Suppressor macrophage (primary cell): ENCODE measurements at regions not wholly inside any gene's neighbourhood (a gene's known extent, or its start where the extent isn't known, plus 50 kb on each side); places are given as distances from the start of the nearest gene placed in this dataset.

Experiments used
- DNase-seq, 4 experiments: peaks; one replicate each; pipeline ENCODE4 v3.0.0-alpha.2; 2020 to 2022

DNA sequence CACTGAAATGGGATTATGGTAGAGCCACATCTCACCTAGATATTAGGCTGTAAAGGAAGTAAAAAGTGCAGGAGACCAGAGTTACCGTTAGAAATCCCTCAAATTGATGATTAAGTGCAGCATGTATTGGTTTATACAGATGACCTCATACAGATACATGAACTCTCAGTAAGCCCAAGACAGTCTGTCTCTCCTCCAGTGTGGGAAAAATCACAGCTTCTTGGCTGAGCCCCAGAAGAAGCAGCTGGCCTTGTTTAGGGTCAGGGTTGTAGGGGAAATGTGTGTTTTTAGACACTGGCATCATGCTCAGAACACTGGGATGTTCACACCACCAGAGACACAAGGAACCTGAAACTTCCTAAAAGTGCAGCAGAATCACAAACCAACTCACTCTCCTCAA is 135.9 kb downstream of the KATNIP start:
- no peak for DNase-seq

DNA sequence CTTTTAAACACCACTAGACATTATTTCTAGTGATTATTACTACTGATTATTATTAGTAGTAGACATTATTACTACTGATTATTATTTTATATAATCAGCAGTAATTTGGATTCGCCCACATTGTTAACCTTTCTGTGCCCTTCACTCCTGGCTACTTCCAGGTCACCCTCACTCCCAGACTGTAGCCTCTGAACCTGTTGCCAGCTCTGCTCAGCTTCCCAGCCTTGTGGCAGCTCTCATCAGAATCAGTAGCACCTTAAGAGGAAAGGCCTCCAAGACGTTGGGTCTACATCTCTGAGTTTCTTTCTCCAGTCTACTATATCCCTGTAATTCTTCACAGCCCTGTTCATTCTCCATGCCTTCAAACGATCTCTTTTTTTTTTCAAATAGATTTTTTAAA is 137.0 kb downstream of the KATNIP start:
- no peak for DNase-seq

DNA sequence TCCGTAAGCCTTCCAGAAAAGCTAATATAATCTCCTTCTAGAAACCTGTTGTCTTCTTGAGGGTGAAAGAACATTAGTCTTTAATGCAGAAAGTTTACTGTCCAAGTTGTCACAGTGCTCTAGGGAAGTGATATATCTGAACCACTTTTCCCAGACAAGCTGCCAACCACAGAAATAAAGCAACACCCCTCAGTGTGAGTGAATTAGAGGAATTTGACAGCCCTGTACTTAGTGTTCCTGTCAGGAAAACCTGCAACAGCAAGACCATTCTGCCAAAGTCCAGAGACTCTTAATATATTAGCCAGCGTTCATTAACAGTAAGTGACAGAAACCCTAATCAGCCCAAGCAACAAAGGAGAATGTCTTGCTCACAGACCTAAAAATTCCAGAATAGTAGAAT is 137.7 kb downstream of the KATNIP start:
- no peak for DNase-seq

DNA sequence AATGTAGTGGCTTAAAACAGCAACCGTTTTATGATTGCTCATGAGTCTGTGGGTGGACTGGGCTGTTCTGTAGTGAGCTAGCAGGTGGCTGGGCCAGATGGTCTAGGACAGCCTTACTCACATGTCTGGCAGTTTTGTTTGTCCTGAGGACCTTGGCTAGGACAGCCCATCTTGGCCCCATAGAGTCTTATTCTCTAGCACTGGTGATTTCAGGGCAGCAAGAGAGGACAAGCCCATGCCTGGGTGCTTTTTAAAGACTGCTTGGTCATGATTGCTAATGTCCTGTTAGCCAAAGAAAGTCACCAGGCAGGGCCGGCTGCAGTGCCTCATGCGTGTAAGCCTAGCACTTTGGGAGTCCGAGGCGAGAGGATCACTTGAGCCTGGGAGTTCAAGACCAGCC is 139.8 kb downstream of the KATNIP start:
- DNase-seq, result no peak

DNA sequence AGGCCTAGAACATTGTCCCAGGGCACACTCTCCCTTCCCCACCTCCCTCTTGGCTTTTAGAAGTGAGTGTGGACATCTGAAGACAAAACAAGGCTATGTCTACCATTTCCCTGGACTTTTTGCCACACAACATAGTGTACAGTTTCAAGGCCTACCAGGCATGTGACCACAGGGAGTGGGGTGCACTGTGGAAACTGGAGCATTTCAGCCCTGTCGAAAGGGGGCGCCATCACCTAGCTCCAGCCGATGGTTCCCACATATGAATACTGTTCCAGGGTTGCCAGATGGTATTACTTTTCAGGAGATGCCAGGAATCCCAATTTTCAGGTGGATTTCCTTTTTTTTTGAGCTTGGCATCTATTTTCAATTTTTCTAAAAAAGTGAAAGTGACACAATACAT is 140.7 kb downstream of the KATNIP start:
- peak; percentile 62 to 81 (median 70) for DNase-seq

DNA sequence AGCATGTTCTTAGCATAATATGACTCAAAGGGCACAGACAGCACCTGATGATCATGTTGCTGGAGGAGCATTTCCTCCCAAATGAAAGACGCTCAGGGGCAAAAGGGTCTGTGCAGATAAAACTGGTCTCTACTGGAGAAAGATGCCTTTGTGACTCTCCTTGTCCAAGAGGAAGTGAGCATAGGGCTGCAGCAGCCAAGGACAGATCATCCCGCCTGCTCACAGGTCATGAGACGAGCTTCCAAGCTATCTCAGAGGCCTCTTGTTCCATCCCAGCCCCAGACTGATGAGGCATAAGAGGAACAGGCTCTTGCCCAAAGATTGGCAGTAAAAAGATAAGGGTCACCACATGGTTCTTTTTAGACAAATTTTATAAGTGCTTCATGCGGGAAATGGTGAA is 141.8 kb downstream of the KATNIP start:
- peak; percentile 54 to 81 (median 69) for DNase-seq

DNA sequence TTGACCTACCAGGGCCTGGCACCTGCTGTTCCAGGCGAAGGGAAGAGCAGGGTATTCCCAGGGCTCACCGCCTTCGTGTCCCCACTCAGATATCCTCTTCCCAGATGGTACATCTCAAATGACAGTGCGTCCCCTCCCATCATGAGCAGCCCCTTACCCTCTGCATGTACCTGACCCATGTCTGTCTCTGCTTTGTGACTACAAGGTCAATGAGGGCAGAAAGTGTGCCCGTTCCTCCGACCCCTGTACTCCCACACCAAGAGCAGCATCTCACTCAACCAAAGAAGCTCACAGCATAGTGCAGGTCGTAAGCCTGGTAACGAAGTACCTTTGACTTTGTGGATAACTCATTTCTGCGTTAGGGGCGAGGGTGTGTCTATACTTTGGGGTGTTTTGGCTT is 142.6 kb downstream of the KATNIP start:
- no peak for DNase-seq

DNA sequence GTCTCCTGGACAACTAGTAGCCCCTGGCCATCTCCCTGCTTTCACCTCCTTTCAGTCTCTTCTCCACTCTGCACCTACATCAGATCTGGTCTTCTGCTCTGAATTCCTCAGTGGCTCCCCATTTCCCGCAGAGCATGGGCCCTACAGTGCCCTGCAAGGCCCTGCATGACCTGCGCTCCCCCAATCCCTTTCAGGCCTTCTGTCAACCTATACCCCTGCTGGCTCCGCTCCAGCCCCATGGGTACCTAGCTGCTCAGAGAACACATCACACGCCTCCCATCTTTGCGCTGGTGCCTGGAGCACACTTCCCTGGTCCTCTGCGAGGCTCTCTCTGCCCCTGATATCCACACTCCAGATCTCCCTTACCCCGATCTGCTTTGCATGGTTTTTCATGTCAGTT is 145.2 kb downstream of the KATNIP start:
- no peak for DNase-seq

DNA sequence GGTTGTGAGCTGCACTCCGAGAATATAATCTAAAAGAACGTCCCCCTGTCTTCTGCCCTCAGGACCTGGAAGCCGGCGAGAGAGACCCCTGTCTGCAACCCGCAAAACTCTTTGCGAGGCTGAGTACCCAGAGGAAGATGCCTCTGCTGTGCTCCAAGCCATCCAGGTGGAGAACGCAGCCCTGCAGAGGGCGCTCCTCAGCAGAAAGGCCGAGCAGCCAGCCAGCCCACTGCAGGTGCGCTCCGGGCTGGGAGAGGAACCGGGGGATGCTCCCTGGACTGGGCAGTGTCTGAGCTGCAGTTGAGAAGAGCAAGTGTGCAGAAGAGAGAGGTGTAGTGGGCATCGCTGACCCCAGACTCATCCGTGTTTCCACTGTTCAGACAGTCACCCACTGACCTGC is 148.3 kb downstream of the KATNIP start:
- DNase-seq, result peak in 2 of 4 experiments; percentile 15 to 27

DNA sequence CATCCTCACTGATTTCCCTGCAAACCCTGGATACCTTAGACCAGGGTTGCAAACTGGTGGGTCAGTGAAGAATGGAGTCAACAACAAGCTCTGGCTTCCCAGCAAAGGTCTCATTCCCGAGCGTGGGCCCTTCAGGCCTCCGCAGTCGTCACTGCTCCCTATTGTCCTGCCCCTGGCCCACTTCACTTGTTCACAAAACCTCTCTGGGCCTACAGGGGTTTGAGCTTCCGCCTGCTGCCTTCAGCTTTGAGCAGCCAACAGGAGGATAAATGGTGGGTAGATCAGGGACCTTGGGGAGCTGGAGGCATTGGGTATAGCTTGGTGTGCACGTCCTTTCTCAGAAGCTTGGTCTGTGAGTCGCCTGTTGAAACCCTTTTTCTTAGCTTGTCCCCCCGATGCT is 148.8 kb downstream of the KATNIP start:
- no peak for DNase-seq

DNA sequence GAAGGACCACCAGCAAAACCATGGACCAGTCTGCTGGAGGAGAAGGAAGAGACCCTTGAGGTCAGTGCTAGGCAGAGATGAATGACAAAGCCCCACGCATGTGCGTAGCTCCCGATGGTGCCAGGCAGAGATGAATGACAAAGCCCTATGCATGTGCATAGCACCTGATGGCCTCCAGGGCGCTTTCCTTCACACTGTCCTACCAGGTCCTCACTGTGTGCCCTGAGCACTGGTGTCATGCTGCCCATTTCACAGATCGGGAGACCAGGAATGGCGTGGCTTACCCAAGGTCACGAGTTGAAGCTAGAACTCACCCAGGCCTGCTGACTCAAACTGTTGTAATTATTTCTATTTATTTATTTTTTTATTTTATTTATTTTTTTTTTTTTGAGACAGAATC is 149.6 kb downstream of the KATNIP start:
- no peak for DNase-seq

DNA sequence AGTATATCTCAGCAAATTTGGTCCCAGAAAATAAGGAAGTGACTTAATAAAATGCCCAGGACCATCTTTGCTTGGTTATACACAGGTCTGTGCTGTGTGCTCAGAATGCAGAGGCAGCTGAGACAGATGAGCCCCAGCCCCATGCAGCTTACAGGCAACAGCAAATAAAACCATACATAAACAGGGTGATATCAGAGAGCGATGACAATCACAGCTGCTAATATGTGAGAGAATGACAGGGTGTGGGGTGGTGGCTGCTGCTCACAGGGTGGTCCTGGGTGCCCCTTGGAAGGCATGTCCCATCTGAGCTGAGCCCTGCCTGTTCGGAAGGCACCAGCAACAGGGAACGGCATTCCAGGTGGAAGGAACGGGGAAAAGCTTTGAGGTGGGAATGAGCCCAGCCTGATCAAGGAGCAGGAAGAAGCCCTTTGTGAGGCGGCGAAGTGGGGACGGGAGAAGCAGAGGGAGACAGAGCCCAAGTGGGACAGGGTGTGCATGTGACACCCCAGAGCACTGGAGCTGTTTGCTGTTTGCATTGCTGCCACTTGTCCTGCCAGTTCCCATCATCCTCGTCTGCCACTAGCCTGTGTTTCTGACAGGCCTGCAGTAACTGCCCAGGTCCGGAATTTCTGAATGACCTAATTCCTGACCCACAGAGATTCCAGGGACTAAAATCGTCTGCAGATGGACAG is 150.5 kb downstream of the KATNIP start:
- no peak for DNase-seq

DNA sequence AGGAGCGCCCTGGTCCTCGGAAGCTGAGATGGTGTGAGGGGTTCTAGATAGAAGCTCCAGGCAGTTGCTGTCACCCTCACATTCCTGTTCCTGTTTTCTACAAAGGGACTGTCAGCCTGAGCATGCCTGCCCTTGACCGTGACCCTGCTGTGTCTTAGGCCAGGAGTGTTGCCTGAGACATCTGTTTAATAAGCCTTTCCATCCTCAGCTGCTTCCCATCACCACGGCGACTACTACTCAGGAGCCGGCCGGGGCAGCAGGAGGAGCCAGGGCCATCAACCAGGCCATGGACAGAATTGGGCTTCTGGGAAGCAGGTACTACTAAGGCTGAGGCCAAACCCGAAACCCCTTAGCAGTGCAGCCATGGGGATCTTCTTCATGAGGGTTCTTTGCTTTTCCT is 151.4 kb downstream of the KATNIP start:
- no peak for DNase-seq

DNA sequence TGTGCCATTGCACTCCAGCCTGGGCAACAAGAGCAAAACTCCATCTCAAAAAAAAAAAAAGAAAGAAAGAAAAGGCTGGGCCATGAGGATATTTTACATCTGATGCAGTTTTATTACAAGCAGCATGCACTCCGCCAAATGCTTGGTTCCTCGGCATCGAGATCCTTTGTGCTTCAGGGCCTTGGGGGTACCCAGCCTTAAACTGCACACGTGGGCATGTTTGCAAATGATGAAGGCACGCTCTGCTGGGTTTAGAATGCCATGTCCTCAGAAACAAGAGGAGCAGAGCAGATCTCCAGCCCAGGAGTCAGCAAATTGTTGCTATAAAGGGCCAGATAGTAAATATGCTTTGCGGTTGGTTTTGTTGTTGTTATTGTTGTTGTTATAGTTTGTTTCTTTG is 153.2 kb downstream of the KATNIP start:
- no peak for DNase-seq

DNA sequence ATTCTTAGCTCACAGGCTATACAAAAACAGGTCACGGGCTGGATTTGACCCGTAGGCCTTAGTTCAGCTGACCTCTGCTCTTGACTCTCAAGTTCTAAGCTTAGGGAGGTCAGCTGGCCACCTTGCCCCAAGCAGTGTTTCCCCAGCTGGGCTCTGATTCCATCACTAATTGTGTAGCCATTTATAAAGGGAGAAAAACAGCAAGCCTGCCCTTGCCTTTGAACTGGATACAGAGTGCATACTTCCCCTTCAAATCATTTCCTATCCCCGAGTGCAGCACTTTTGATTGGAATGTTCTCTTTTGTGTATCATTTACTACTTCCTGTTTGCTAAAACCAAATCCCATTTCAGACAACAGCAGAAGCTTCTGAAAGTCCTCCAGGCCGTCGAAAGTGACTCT is 153.6 kb downstream of the KATNIP start:
- peak; percentile 6 to 29 (median 14) for DNase-seq

DNA sequence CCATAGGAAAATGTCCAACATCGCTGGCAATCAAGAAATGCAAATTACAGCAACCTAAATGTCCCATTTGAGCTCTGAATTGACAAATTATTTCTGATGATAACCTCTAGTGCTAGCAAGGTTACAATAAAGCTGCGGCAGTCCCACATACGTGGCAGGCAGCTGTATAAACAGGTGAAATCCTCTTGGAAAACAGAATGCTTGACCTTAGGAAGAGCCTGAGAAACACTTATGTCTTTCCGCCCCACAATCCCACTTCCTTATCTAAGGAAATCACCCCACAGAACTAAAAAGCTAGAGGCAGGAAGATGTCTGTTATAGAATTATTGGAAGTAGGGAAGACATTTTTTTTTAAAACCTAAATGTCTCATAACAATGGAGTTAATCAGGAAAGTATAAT is 154.3 kb downstream of the KATNIP start:
- no peak for DNase-seq

DNA sequence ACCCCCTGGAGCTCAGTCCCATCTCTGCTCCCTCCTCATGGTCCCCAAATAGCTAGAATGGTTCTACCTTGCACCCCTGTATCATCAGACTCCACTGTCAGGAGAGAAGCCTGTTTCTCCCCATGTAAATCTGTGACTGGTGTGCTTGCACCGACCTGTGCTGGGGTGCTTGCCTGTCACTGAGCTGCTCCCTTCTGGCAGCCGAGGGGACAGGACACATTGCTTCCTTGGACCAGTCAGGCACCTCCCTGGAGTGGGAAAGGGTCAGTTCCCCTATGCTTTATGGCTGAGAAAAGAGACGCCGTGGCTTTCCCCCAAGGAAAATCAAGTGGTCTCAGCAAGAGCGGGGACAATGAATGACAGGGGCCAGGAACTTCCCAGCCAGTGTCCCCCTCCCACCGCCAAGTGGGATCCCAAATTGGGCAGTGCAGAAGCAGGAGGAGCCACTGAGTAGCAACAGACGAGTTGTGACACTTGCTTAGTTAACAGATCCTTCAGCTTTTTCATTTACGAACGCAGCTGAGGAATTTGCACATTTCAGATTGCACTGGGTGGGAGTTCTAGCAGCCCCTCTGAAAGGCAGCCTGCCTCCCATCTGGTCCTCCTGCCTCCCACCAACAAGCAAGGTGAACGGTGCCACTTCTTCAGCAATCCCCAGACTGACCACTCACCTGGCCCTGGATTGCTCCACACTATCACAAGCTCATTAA is 156.4 kb downstream of the KATNIP start:
- no peak for DNase-seq

DNA sequence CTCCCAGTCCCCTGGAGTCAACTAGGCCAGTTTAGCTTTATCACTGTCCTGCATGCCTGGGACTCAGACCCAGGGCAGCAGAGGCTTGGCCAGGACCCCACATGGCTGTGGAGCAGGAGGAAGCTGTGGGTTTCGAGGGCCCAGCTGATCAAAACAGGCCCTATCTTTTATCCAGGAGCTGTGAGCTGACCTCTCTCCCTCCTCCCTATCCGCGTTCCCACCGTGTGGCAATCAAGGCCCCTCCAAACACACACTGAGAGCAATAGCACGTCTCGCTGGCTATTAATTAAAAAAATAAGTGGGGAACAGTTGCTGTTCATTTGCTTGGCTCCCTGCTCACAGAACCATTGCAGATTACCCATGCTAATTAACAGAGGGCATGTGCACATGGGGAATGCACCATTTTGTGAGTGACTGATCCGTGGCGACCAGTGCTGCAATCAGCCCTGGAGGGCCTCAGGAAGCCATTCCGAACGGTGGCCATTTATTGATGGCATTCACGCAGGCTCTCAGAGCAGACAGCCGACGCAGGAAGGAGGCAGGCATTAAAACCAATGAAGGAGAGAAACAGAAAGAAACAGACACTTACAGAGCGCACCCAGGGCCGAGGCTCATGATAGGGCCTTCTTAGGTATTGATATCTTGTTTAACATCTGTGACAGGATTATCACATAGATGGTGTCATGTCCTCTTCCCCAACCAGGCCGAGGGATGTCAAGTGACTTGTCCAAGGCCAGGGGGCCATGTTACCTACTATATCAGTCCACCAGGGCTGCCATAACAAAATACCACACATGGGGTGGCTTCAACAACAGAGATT is 157.1 kb downstream of the KATNIP start:
- no peak for DNase-seq

DNA sequence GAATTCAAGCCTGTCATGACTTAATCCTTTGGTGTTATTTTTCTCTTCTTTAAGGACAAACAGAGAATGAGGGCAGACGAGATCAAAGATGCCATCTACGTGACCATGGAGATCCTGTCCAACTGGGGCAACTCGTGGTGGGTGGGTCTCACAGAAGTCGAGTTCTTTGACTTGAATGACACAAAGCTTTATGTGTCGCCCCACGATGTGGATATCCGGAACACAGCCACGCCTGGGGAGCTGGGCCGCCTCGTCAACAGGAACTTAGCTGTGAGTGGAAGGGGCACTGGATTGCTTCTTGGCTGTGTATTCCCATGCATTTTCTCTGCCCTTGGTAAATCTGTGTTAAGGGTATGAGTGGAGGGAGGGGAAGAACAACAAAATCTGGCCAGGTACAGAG is 158.7 kb downstream of the KATNIP start:
- no peak for DNase-seq

DNA sequence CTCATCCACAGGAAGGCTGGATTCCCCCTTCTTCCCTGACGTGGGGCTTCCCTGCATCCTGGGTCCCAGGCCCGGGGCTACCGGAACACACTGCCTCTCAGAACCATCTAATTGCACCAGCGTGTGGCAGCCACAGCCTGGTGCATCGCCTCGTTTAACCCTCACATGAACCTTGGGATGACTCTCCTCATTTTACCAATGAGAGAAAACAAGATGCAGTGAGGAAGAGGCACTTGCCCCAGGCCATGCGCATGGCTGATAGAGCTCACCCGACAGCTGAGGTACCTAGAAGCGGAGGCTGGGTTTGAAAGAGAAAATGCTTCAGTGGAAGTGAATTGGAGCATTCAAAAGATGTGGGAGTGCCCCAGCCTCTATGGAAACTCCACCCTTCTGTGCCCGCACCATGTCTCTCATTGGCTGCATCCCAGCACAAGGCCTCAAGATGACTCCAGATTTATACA is 162.3 kb downstream of the KATNIP start:
- DNase-seq, result no peak

DNA sequence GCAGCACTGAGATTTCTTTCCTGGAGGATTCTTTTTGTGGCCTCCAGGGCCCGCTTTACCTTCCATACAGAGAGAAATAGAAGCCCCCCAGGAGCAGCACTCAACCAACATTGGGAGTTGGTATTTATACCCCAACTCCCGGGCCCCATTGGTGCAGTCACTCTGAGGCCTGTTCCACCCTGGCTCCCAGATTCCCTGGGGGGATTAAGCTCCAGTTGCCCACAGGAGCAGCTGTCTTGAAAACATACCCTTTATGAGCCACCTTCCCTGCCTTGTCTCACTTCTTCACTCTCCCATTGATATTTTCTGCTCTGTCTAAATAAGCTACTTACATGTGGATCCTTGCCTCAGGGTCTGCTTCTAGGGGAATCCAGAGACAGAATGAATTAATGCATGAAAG is 167.8 kb downstream of the KATNIP start:
- DNase-seq, result no peak

DNA sequence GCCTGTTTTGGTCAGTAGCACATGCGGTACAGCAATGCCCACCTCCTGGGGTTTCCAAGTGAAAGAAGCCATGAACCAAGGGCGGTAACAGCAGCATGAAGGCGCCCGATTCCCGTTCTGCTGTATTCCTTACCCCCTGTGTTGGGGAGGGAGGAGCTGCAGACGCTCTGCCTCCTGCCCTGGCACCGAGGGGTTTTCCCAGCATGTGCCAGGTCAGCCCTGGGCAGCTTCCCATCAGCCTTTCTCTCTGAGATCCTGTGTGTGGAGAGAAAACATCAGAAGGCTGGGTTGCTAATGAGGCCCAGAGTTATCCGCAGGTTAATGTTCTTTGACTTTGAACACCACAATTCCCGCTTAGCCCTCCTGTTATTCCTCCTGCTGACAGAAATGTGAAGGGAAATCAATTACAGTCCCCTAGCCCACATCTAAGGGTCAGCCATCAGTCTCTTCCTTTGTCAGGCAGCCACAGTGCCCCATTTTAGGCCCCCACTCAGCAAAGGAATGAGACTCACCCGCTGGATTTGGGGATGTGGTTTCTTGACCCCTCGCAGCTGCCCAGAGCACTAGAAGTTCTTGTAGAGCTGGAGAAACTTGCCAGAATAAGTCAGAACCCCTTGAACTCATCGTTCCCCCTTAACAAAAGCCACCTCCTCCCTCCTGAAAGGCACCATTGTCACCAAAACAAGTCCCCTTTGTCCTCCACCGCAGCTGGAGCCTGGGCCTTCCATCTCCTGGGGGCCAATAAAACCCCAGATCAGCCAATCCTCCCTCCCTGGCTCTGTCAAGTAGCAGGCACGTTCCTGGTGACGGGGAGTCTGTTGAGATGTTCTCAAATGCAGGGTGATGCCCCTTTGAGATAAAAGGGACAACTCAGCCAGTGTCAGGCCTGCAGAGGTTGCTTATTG is 168.5 kb downstream of the KATNIP start:
- DNase-seq, result no peak

DNA sequence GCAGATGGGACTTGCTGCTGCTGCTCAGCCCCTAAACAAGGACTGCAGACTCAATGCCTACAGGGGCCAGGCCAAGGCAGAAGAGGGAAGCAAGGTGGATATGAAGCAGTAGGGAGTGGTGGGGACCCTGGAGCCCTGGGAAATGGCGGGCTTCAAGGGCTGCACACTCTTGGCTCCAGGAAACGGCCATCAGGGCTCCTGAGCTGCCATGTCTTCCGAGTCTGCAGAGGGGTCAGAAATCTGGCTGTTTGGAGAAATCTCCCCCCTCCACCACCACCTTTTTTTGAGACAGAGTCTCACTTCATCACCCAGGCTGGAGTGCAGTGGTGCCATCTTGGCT is 169.1 kb downstream of the KATNIP start:
- no peak for DNase-seq
